GM21423 (cell line): ENCODE measurements at regions not wholly inside any gene's neighbourhood (a gene's known extent, or its start where the extent isn't known, plus 50 kb on each side); places are given as distances from the start of the nearest gene placed in this dataset.

Experiments used
- ATAC-seq: cut with Tn5 transposase; IDR thresholded peaks from one replicate; pipeline ENCODE4 v1.9.1; 2021; ENCODE audit warnings: mild to moderate bottlenecking, moderate library complexity; ENCODE audit not compliant: unreplicated experiment

- ATAC-seq = no peak
These were observed 244.9 kb upstream of the AGA start for GRCh38 chr4:177687117-177687516.

- no peak for ATAC-seq
These were observed 250.7 kb upstream of the AGA start for GRCh38 chr4:177692907-177693306.

GRCh38 chr4:177696438-177696966, 254.3 kb upstream of the AGA start:
- ATAC-seq = no peak

- ATAC-seq = no peak
These were observed 257.4 kb upstream of the AGA start for GRCh38 chr4:177699365-177700213.

GRCh38 chr4:177706916-177707315, 264.7 kb upstream of the AGA start:
- no peak for ATAC-seq

GRCh38 chr4:177713454-177713853, 271.2 kb upstream of the AGA start:
- no peak for ATAC-seq

- no peak for ATAC-seq
These were observed 275.2 kb upstream of the AGA start for GRCh38 chr4:177717407-177717806.

- ATAC-seq = no peak
These were observed 276.3 kb upstream of the AGA start for GRCh38 chr4:177718514-177718913.

GRCh38 chr4:177726111-177726510, 283.9 kb upstream of the AGA start:
- no peak for ATAC-seq

- ATAC-seq = no peak
These were observed 286.3 kb upstream of the AGA start for GRCh38 chr4:177728361-177729152.

- no peak for ATAC-seq
These were observed 287.4 kb upstream of the AGA start for GRCh38 chr4:177729681-177730080.

GRCh38 chr4:177737387-177737940, 295.2 kb upstream of the AGA start:
- no peak for ATAC-seq

GRCh38 chr4:177740563-177740962, 298.3 kb upstream of the AGA start:
- no peak for ATAC-seq

GRCh38 chr4:177759729-177760128, 317.5 kb upstream of the AGA start:
- no peak for ATAC-seq

- ATAC-seq = no peak
These were observed 319.5 kb upstream of the AGA start for GRCh38 chr4:177761692-177762091.

GRCh38 chr4:177769155-177769554, 326.9 kb upstream of the AGA start:
- ATAC-seq = no peak

- ATAC-seq = no peak
These were observed 328.5 kb upstream of the AGA start for GRCh38 chr4:177770776-177771175.

GRCh38 chr4:177771645-177772044, 329.4 kb upstream of the AGA start:
- ATAC-seq = no peak

GRCh38 chr4:177778623-177779022, 336.4 kb upstream of the AGA start:
- ATAC-seq = no peak

- no peak for ATAC-seq
These were observed 342.8 kb upstream of the AGA start for GRCh38 chr4:177785000-177785399.

- ATAC-seq = no peak
These were observed 347.4 kb upstream of the AGA start for GRCh38 chr4:177789610-177790009.

GRCh38 chr4:177791188-177791587, 349.0 kb upstream of the AGA start:
- ATAC-seq = no peak
